SK-N-MC (cell line): ENCODE measurements at regions not wholly inside any gene's neighbourhood (a gene's known extent, or its start where the extent isn't known, plus 50 kb on each side); places are given as distances from the start of the nearest gene placed in this dataset.

Experiments used
- EZH2 ChIP-seq: fragments of 200-600 bp; sonication (generic); IDR thresholded peaks from one replicate; pipeline ENCODE4 v1.6.1; 2017; ENCODE audit warnings: antibody characterized with exemption
- FOXP2 ChIP-seq: optimal IDR thresholded peaks from 2 replicates; pipeline ENCODE3; 2011; ENCODE audit warnings: mild to moderate bottlenecking, moderate library complexity; ENCODE audit not compliant: insufficient read depth; ENCODE audit errors: extremely low read length, control extremely low read depth
- POLR2AphosphoS5 ChIP-seq: IDR thresholded peaks from 2 replicates; pipeline ENCODE4 v1.6.1; 2012; ENCODE audit warnings: mild to moderate bottlenecking, low read depth, low read length, borderline replicate concordance

- TF ChIP-seq POLR2AphosphoS5 (no peak), EZH2 (no peak), FOXP2 (no peak)
These were observed 579.2 kb upstream of the MGMT start for GRCh38 chr10:128887856-128888255.
